ENCODE measurements at regions not wholly inside any gene's neighbourhood (a gene's known extent, or its start where the extent isn't known, plus 50 kb on each side); places are given as distances from the start of the nearest gene placed in this dataset.

DNA sequence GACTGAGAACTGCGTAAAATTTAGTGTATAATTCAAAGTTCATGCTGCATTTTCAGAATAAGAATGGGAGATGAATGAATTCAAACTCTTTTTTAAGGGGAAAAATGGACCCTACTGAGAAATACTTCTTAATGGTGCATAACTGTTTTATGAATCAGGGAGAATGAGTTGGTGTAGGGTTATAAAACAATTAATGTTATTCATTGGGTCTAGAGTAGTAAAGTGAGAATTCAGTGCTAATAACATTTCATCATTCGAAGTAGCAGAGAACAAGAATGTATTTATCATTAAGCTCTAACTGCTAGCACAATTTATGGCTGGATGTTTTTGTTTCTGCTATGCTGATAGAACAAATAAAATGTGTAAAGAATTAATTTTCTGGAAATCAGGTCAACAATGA is 310.2 kb downstream of the SLITRK5 start:
- TF ChIP-seq POLR2A (IDR thresholded peaks at IDR 0.05; ENCODE audit: low read length) (no peak), GATA1 (IDR thresholded peaks at IDR 0.05; ENCODE audit: low read depth, low read length) (no peak)

Data from erythroblast (primary cell).